ENCODE measurements at regions not wholly inside any gene's neighbourhood (a gene's known extent, or its start where the extent isn't known, plus 50 kb on each side); places are given as distances from the start of the nearest gene placed in this dataset.
"Not testable (repeated sequence)": the region's sequence is repeated elsewhere in the genome, so short reads cannot be mapped to it uniquely, and the experiment has no call there.

DNA sequence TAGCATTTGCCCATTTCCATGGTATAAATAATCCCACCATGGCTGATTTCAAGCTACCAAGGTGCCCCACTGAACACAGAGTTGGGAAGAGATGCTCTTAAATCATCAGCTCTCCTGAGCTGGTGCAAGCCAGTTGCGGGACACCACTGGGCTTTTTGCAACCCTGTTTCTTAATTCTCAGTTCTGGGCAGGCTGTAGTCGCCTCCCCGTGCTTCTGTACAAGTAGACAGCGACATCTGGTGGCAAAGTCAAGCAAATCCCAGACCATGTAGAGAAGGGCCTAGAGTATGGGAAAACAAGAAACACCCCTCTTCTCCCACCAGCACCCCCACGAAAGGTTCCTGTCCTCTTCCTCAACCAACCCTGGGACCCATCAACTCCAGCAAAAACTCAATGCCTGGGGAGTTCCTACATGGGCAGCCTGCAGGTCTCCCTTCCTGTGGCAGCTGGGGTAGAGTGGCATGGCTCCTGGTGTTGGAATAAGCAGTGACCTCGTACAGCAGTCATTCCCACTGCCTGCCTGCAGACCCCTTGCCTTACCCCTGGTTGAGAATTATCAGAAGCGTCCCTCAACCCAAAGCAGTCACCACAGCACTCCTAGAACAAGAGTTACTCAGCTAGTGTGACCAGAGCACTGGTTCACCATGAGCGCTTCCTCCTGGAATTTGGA, 68.4 kb downstream of the IGLL5 start:
- intact Hi-C loops (cut with DNase I): loop anchor here (5.0 to 10.0 kb wide), 2 partner anchors 109 to 429 kb away; no protein-coding TSS in a partner anchor
- Histone ChIP-seq H3K36me3 (ENCODE audit: control insufficient read depth in 1 of 2, insufficient read depth in 2 of 2, low read length in 1 of 2) (no peaks in the 10 kb centered on the region), H3K4me1 (ENCODE audit: control insufficient read depth in 1 of 2, insufficient read depth in 2 of 2, low read length in 2 of 2) (no peaks in the 10 kb centered on the region), H3K27ac (ENCODE audit: low read depth in 1 of 2, low read length in 2 of 2) (no peak overlapping the region), H3K9me3 (ENCODE audit: control insufficient read depth, low read length) (no peaks in the 10 kb centered on the region), H3K4me3 (ENCODE audit: low read length in 2 of 2) (no peak overlapping the region), H3K27me3 (ENCODE audit: control insufficient read depth in 1 of 2, insufficient read depth in 2 of 2, low read length in 1 of 2) (peaks cover 0 to 2% of the 10 kb centered on the region in 2 donors)
- peak; percentile 68 for ATAC-seq (ENCODE audit: low FRiP score)
- DNase-seq: peak in 1 of 2 donors; percentile 68
- WGBS, 2 donors: 19 to 20% methylated on average over 8 of the region's 8 CpGs

DNA sequence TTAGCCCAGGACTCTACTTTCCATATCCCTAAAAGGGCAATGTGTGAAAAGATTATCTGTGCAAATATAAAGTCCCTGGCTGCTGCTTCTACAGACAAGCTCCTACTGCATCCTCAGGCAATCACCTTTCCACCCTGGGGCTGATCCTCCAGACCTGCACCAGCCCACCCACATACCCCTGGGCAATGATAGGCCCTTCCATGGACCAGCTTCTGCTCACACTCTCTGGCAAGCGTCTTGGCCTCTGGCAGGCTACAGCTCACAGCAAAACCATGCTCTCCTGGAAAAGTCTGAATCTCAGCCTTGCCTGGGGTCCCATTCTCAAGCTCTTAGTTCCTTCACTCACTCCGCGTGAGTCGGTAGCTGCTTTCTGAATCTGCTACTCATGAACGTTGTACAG, 69.5 kb downstream of the IGLL5 start:
- Histone ChIP-seq H3K9me3 (ENCODE audit: control insufficient read depth, low read length) (peaks cover 1% of the 10 kb centered on the region), H3K27ac (ENCODE audit: low read depth in 1 of 2, low read length in 2 of 2) (no peak overlapping the region), H3K36me3 (ENCODE audit: control insufficient read depth in 1 of 2, insufficient read depth in 2 of 2, low read length in 1 of 2) (no peaks in the 10 kb centered on the region), H3K4me1 (ENCODE audit: control insufficient read depth in 1 of 2, insufficient read depth in 2 of 2, low read length in 2 of 2) (no peaks in the 10 kb centered on the region), H3K27me3 (ENCODE audit: control insufficient read depth in 1 of 2, insufficient read depth in 2 of 2, low read length in 1 of 2) (no peaks in the 10 kb centered on the region), H3K4me3 (ENCODE audit: low read length in 2 of 2) (no peak overlapping the region)
- intact Hi-C loops (cut with DNase I): loop anchor here (5.0 to 10.0 kb wide), 2 partner anchors 110 to 428 kb away; no protein-coding TSS in a partner anchor
- ATAC-seq (ENCODE audit: low FRiP score): no peak
- 56 to 74% methylated on average over 5 of the region's 5 CpGs for WGBS, 2 donors
- no peak for DNase-seq

DNA sequence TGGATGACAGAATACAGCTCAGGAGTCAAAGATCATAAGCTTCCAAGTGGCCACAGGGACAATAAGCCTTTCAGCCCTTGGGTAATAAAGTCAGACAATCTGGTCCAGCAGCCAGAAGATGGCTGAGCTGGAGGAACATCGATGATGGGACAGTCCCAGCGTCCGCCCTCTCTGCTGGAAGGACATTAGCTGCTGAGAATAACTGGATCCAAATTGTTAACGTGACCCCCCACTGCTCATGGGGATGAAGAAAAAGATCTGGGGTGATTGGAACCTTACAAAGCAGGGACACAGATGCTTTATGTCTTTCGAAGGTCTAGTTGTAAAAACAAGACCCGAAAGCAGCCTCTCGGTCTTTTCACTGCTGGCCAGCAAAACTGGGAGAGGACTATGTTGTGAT, 71.0 kb downstream of the IGLL5 start:
- Histone ChIP-seq H3K4me3 (ENCODE audit: low read length in 2 of 2) (no peak overlapping the region), H3K36me3 (ENCODE audit: control insufficient read depth in 1 of 2, insufficient read depth in 2 of 2, low read length in 1 of 2) (no peaks in the 10 kb centered on the region), H3K27ac (ENCODE audit: low read depth in 1 of 2, low read length in 2 of 2) (no peak overlapping the region), H3K4me1 (ENCODE audit: control insufficient read depth in 1 of 2, insufficient read depth in 2 of 2, low read length in 2 of 2) (no peaks in the 10 kb centered on the region), H3K27me3 (ENCODE audit: control insufficient read depth in 1 of 2, insufficient read depth in 2 of 2, low read length in 1 of 2) (no peaks in the 10 kb centered on the region), H3K9me3 (ENCODE audit: control insufficient read depth, low read length) (peaks cover 2% of the 10 kb centered on the region)
- 71 to 74% methylated on average over 7 of the region's 7 CpGs for WGBS, 2 donors
- no peak for DNase-seq
- no peak for ATAC-seq (ENCODE audit: low FRiP score)
- intact Hi-C loops (cut with DNase I): loop anchor here (1.0 to 10.0 kb wide), 4 partner anchors 111 to 428 kb away; no protein-coding TSS in a partner anchor

DNA sequence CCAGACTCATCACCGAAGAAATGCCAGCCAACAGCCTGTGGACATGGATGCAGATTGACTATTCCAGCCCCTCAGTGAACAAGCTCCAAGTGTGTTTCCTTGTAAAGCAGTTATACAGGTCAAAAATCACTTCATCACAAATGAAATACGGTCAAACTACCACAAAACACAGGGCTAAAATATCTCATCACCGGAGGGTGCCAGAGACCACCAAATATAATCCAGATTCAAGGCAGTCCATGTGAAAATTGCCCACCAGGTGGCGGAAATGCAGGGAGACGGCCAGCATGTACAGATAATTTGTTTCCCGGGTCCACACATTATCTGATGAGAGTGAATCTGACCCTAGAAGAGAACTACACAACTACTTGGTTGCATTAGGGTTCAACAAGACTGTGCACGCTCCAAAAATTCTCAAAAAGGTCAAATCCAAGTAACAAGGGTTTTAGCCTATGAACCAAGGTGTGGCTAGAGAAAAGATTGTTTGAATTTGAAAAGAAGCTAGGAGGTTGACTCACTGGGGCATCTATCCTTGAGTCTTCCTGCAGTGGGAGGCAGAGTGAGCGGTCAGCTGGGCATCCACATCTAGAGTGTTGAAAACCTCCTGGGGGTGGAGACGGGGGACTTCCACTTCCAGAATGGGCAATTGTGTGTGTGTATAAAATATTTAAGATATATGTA, 71.7 kb downstream of the IGLL5 start:
- H3K4me3 ChIP-seq (ENCODE audit: low read length in 2 of 2): no peak overlapping the region
- no peaks in the 10 kb centered on the region for H3K27me3 ChIP-seq (ENCODE audit: control insufficient read depth in 1 of 2, insufficient read depth in 2 of 2, low read length in 1 of 2)
- intact Hi-C loops (cut with DNase I): loop anchor here (1.0 to 10.0 kb wide), 4 partner anchors 112 to 428 kb away; no protein-coding TSS in a partner anchor
- 16 to 23% methylated on average over 9 of the region's 9 CpGs for WGBS, 2 donors
- no peaks in the 10 kb centered on the region for H3K36me3 ChIP-seq (ENCODE audit: control insufficient read depth in 1 of 2, insufficient read depth in 2 of 2, low read length in 1 of 2)
- peak; percentile 78 to 86 for DNase-seq
- H3K9me3 ChIP-seq (ENCODE audit: control insufficient read depth, low read length): peaks cover 2% of the 10 kb centered on the region
- ATAC-seq (ENCODE audit: low FRiP score): no peak
- H3K27ac ChIP-seq (ENCODE audit: low read depth in 1 of 2, low read length in 2 of 2): no peak overlapping the region
- no peaks in the 10 kb centered on the region for H3K4me1 ChIP-seq (ENCODE audit: control insufficient read depth in 1 of 2, insufficient read depth in 2 of 2, low read length in 2 of 2)

DNA sequence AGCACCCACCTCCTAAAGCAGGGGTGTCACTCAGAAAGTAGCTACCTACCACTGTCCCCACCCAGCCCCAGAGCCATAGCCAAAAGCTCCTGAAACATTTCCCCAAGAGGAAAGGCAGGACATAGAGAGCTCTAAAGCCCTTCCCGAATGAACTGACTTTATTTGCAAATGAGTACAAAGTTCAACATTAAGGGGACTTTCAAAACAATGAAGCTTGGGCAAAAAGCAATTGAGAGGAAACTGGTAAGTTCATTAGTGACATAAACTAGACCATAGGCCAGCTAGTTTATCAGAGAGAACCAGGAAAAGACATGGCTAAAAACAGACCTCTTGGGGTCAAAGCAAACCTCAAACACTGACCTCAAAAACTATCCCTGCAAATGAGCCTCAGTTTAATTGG, 72.7 kb downstream of the IGLL5 start:
- Histone ChIP-seq H3K9me3 (ENCODE audit: control insufficient read depth, low read length) (peaks cover 2% of the 10 kb centered on the region), H3K4me3 (ENCODE audit: low read length in 2 of 2) (no peak overlapping the region), H3K4me1 (ENCODE audit: control insufficient read depth in 1 of 2, insufficient read depth in 2 of 2, low read length in 2 of 2) (no peaks in the 10 kb centered on the region), H3K36me3 (ENCODE audit: control insufficient read depth in 1 of 2, insufficient read depth in 2 of 2, low read length in 1 of 2) (no peaks in the 10 kb centered on the region), H3K27ac (ENCODE audit: low read depth in 1 of 2, low read length in 2 of 2) (no peak overlapping the region), H3K27me3 (ENCODE audit: control insufficient read depth in 1 of 2, insufficient read depth in 2 of 2, low read length in 1 of 2) (no peaks in the 10 kb centered on the region)
- DNase-seq: no peak
- 63 to 64% methylated on average over 1 of the region's 1 CpG for WGBS, 2 donors
- ATAC-seq (ENCODE audit: low FRiP score): no peak
- intact Hi-C loops (cut with DNase I): loop anchor here in 1 of 2 donors (1.0 kb wide), 1 partner anchor 168 kb away; no protein-coding TSS in a partner anchor

DNA sequence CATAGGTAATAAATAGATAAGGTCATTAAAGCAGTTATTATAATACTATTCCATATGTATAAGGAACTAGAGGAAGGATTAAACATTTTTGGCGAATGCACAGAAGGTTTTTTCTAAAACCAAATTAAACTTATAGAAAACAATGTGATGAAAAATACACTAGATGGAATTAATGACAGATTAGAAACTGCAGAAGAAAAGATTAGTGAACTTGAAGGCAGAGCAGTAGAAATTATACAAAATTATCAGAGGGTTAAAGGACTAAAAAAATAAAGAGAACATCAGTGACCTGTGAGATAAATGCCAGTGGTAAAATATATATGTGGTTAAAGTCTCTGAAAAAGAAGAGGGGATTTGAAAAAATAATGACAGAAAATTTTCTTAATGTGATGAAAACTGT, 74.0 kb downstream of the IGLL5 start:
- intact Hi-C loops (cut with DNase I): no loop called here
- 95 to 96% methylated on average over 1 of the region's 1 CpG for WGBS, 2 donors
- H3K36me3 ChIP-seq (ENCODE audit: control insufficient read depth in 1 of 2, insufficient read depth in 2 of 2, low read length in 1 of 2): no peaks in the 10 kb centered on the region
- DNase-seq (no peak), ATAC-seq (ENCODE audit: low FRiP score) (no peak)
- no peak overlapping the region for H3K27ac ChIP-seq (ENCODE audit: low read depth in 1 of 2, low read length in 2 of 2)
- H3K27me3 ChIP-seq (ENCODE audit: control insufficient read depth in 1 of 2, insufficient read depth in 2 of 2, low read length in 1 of 2): no peaks in the 10 kb centered on the region
- H3K4me3 ChIP-seq (ENCODE audit: low read length in 2 of 2): no peak overlapping the region
- peaks cover 2% of the 10 kb centered on the region for H3K9me3 ChIP-seq (ENCODE audit: control insufficient read depth, low read length)
- H3K4me1 ChIP-seq (ENCODE audit: control insufficient read depth in 1 of 2, insufficient read depth in 2 of 2, low read length in 2 of 2): no peaks in the 10 kb centered on the region

DNA sequence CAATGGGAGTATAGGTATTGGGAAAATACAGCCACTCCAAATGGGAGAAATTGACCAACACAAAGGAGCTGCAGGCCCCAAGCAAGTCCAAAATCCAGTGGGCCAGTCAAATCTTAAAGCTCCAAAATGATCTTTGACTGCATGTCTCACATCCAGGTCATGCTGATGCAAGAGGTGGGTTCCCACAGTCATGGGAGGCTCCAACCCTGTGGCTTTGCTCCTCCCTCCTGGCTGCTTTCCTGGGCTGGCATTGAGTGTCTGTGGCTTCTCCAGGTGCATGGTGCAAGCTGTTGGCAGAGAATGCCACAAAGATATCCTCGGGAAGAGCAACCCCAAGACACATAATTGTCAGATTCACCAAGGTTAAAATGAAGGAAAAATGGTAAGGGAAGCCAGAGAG, 80.8 kb downstream of the IGLL5 start:
- intact Hi-C loops (cut with DNase I): no loop called here
- no peak overlapping the region for H3K4me3 ChIP-seq (ENCODE audit: low read length in 2 of 2)
- ATAC-seq (ENCODE audit: low FRiP score) (no peak), DNase-seq (no peak)
- H3K4me1 ChIP-seq (ENCODE audit: control insufficient read depth in 1 of 2, insufficient read depth in 2 of 2, low read length in 2 of 2): no peaks in the 10 kb centered on the region
- H3K27me3 ChIP-seq (ENCODE audit: control insufficient read depth in 1 of 2, insufficient read depth in 2 of 2, low read length in 1 of 2): no peaks in the 10 kb centered on the region
- no peak overlapping the region for H3K27ac ChIP-seq (ENCODE audit: low read depth in 1 of 2, low read length in 2 of 2)
- 63 to 74% methylated on average over 1 of the region's 1 CpG for WGBS, 2 donors
- H3K36me3 ChIP-seq (ENCODE audit: control insufficient read depth in 1 of 2, insufficient read depth in 2 of 2, low read length in 1 of 2): no peaks in the 10 kb centered on the region
- no peaks in the 10 kb centered on the region for H3K9me3 ChIP-seq (ENCODE audit: control insufficient read depth, low read length)

DNA sequence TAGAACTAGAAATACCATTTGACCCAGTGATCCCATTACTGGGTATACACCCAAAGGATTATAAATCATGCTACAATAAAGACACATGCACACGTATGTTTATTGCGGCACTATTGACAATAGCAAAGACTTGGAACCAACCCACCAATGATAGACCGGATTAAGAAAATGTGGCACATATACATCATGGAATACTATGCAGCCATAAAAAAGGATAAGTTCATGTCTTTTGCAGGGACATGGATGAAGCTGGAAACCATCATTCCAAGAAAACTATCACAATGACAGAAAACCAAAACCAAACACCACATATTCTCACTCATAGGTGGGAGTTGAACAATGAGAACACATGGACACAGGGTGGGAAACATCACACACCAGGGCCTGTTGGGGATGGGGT, 85.0 kb downstream of the IGLL5 start:
- intact Hi-C loops (cut with DNase I); ATAC-seq (ENCODE audit: low FRiP score); H3K27me3 ChIP-seq (ENCODE audit: control insufficient read depth in 1 of 2, insufficient read depth in 2 of 2, low read length in 1 of 2); DNase-seq; H3K4me3 ChIP-seq (ENCODE audit: low read length in 2 of 2); H3K4me1 ChIP-seq (ENCODE audit: control insufficient read depth in 1 of 2, insufficient read depth in 2 of 2, low read length in 2 of 2); H3K9me3 ChIP-seq (ENCODE audit: control insufficient read depth, low read length); H3K27ac ChIP-seq (ENCODE audit: low read depth in 1 of 2, low read length in 2 of 2); H3K36me3 ChIP-seq (ENCODE audit: control insufficient read depth in 1 of 2, insufficient read depth in 2 of 2, low read length in 1 of 2): not testable (repeated sequence)
- 63 to 64% methylated on average over 3 of the region's 3 CpGs for WGBS, 2 donors

DNA sequence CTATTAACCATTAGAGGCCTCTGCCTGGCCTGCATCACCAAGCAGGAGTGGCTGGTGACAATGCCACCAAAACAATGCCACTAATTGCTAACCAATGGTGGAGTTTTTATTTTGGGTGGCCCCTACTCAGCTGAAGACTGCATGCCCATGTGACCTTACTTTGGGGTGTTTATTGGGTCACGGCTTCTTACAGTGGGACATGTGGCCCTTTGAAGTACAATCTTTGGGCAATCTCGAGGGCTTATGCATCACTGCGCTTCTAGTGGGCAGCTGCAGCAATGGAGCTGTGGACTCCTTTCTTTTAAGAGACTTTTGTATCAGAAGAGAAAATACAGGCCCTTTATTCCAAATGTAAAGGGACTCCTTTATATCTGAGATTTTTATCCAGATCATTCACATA, 85.7 kb downstream of the IGLL5 start:
- Histone ChIP-seq H3K4me3 (ENCODE audit: low read length in 2 of 2) (no peak overlapping the region), H3K27ac (ENCODE audit: low read depth in 1 of 2, low read length in 2 of 2) (no peak overlapping the region), H3K9me3 (ENCODE audit: control insufficient read depth, low read length) (no peaks in the 10 kb centered on the region), H3K4me1 (ENCODE audit: control insufficient read depth in 1 of 2, insufficient read depth in 2 of 2, low read length in 2 of 2) (no peaks in the 10 kb centered on the region), H3K36me3 (ENCODE audit: control insufficient read depth in 1 of 2, insufficient read depth in 2 of 2, low read length in 1 of 2) (no peaks in the 10 kb centered on the region), H3K27me3 (ENCODE audit: control insufficient read depth in 1 of 2, insufficient read depth in 2 of 2, low read length in 1 of 2) (no peaks in the 10 kb centered on the region)
- WGBS, 2 donors: 89% methylated on average over 3 of the region's 3 CpGs
- ATAC-seq (ENCODE audit: low FRiP score): no peak
- no peak for DNase-seq
- intact Hi-C loops (cut with DNase I): no loop called here
